ENCODE measurements at regions not wholly inside any gene's neighbourhood (a gene's known extent, or its start where the extent isn't known, plus 50 kb on each side); places are given as distances from the start of the nearest gene placed in this dataset.
A peak's percentile ranks its signal among the peaks of the same experiment; 100 is the strongest.

- no peak for TF ChIP-seq POLR2A (IDR thresholded peaks at IDR 0.05; ENCODE audit: low read depth, low read length)
- DNase-seq (ENCODE audit: insufficient read length, low spot score) (no peak), FAIRE-seq (no peak)
These were observed 145.6 kb upstream of the UBASH3B start for GRCh38 chr11:122509899-122510298.

GRCh38 chr11:122509091-122509490, 146.4 kb upstream of the UBASH3B start:
- no peak for DNase-seq (ENCODE audit: insufficient read length, low spot score)
- FAIRE-seq: no peak

GRCh38 chr11:122505304-122506006, 150.1 kb upstream of the UBASH3B start:
- TF ChIP-seq POLR2A (IDR thresholded peaks at IDR 0.05; ENCODE audit: low read depth, low read length): no peak
- peak; percentile 39 for DNase-seq (ENCODE audit: insufficient read length, low spot score)
- peak; percentile 93 for FAIRE-seq

More at GRCh38 chr11:122509091-122509490, 146.4 kb upstream of the UBASH3B start:
- no peak for TF ChIP-seq POLR2A (IDR thresholded peaks at IDR 0.05; ENCODE audit: low read depth, low read length)

- DNase-seq (ENCODE audit: insufficient read length, low spot score): no peak
- no peak for TF ChIP-seq POLR2A (IDR thresholded peaks at IDR 0.05; ENCODE audit: low read depth, low read length)
- FAIRE-seq: no peak
These were observed 161.3 kb upstream of the UBASH3B start for GRCh38 chr11:122494221-122494620.

GRCh38 chr11:122491509-122491908, 164.0 kb upstream of the UBASH3B start:
- no peak for FAIRE-seq
- DNase-seq (ENCODE audit: insufficient read length, low spot score): no peak
- TF ChIP-seq POLR2A (IDR thresholded peaks at IDR 0.05; ENCODE audit: low read depth, low read length): no peak

- DNase-seq (ENCODE audit: insufficient read length, low spot score): no peak
- no peak for TF ChIP-seq POLR2A (IDR thresholded peaks at IDR 0.05; ENCODE audit: low read depth, low read length)
- no peak for FAIRE-seq
These were observed 166.4 kb upstream of the UBASH3B start for GRCh38 chr11:122488892-122489706.

GRCh38 chr11:122487669-122488068, 167.9 kb upstream of the UBASH3B start:
- DNase-seq (ENCODE audit: insufficient read length, low spot score): no peak
- no peak for TF ChIP-seq POLR2A (IDR thresholded peaks at IDR 0.05; ENCODE audit: low read depth, low read length)
- FAIRE-seq: no peak

- no peak for TF ChIP-seq POLR2A (IDR thresholded peaks at IDR 0.05; ENCODE audit: low read depth, low read length)
- DNase-seq (ENCODE audit: insufficient read length, low spot score) (no peak), FAIRE-seq (no peak)
These were observed 168.6 kb upstream of the UBASH3B start for GRCh38 chr11:122486793-122487495.

- DNase-seq (ENCODE audit: insufficient read length, low spot score) (no peak), FAIRE-seq (no peak)
- TF ChIP-seq POLR2A (IDR thresholded peaks at IDR 0.05; ENCODE audit: low read depth, low read length): no peak
These were observed 176.5 kb upstream of the UBASH3B start for GRCh38 chr11:122478986-122479385.

- no peak for DNase-seq (ENCODE audit: insufficient read length, low spot score)
- FAIRE-seq: no peak
- no peak for TF ChIP-seq POLR2A (IDR thresholded peaks at IDR 0.05; ENCODE audit: low read depth, low read length)
These were observed 186.6 kb upstream of the UBASH3B start for GRCh38 chr11:122468965-122469364.

- DNase-seq (ENCODE audit: insufficient read length, low spot score) (no peak), FAIRE-seq (no peak)
- no peak for TF ChIP-seq POLR2A (IDR thresholded peaks at IDR 0.05; ENCODE audit: low read depth, low read length)
These were observed 192.0 kb upstream of the UBASH3B start for GRCh38 chr11:122463530-122463929.

GRCh38 chr11:122459064-122459463, 196.5 kb upstream of the UBASH3B start:
- FAIRE-seq: no peak
- no peak for DNase-seq (ENCODE audit: insufficient read length, low spot score)
- no peak for TF ChIP-seq POLR2A (IDR thresholded peaks at IDR 0.05; ENCODE audit: low read depth, low read length)

- no peak for TF ChIP-seq POLR2A (IDR thresholded peaks at IDR 0.05; ENCODE audit: low read depth, low read length)
- no peak for FAIRE-seq
These were observed 201.9 kb upstream of the UBASH3B start for GRCh38 chr11:122453586-122453985.

GRCh38 chr11:122451911-122452310, 203.6 kb upstream of the UBASH3B start:
- DNase-seq (ENCODE audit: insufficient read length, low spot score) (no peak), FAIRE-seq (no peak)
- no peak for TF ChIP-seq POLR2A (IDR thresholded peaks at IDR 0.05; ENCODE audit: low read depth, low read length)

More at GRCh38 chr11:122453586-122453985, 201.9 kb upstream of the UBASH3B start:
- no peak for DNase-seq (ENCODE audit: insufficient read length, low spot score)
